ENCODE measurements at regions not wholly inside any gene's neighbourhood (a gene's known extent, or its start where the extent isn't known, plus 50 kb on each side); places are given as distances from the start of the nearest gene placed in this dataset.

- DNase-seq (ENCODE audit: low read depth) = peak; percentile 64
- no peak overlapping the region for H3K4me3 ChIP-seq (ENCODE audit: low read depth, low read length)
- no peak for TF ChIP-seq CTCF (conservative IDR thresholded peaks at IDR 0.05; ENCODE audit: low read depth, low read length)
These were observed 102.0 kb downstream of the TMEM30B start for GRCh38 chr14:61179061-61179690.

GRCh38 chr14:61178226-61179060, 102.7 kb downstream of the TMEM30B start:
- H3K4me3 ChIP-seq (ENCODE audit: low read depth, low read length) = no peak overlapping the region
- peak; percentile 97 for DNase-seq (ENCODE audit: low read depth)
- no peak for TF ChIP-seq CTCF (conservative IDR thresholded peaks at IDR 0.05; ENCODE audit: low read depth, low read length)

GRCh38 chr14:61177279-61178225, 103.6 kb downstream of the TMEM30B start:
- no peak overlapping the region for H3K4me3 ChIP-seq (ENCODE audit: low read depth, low read length)
- TF ChIP-seq CTCF (conservative IDR thresholded peaks at IDR 0.05; ENCODE audit: low read depth, low read length) = no peak
- no peak for DNase-seq (ENCODE audit: low read depth)

- no peak for DNase-seq (ENCODE audit: low read depth)
- H3K4me3 ChIP-seq (ENCODE audit: low read depth, low read length) = no peak overlapping the region
- TF ChIP-seq CTCF (conservative IDR thresholded peaks at IDR 0.05; ENCODE audit: low read depth, low read length) = no peak
These were observed 104.5 kb downstream of the TMEM30B start for GRCh38 chr14:61176686-61177085.

GRCh38 chr14:61174987-61175386, 106.2 kb downstream of the TMEM30B start:
- TF ChIP-seq CTCF (conservative IDR thresholded peaks at IDR 0.05; ENCODE audit: low read depth, low read length) = no peak
- DNase-seq (ENCODE audit: low read depth) = peak; percentile 80
- H3K4me3 ChIP-seq (ENCODE audit: low read depth, low read length) = no peak overlapping the region

- no peak overlapping the region for H3K4me3 ChIP-seq (ENCODE audit: low read depth, low read length)
- DNase-seq (ENCODE audit: low read depth) = no peak
- TF ChIP-seq CTCF (conservative IDR thresholded peaks at IDR 0.05; ENCODE audit: low read depth, low read length) = no peak
These were observed 106.7 kb downstream of the TMEM30B start for GRCh38 chr14:61174441-61174891.
